Lower leg skin (tissue), 3 donors: ENCODE measurements at regions not wholly inside any gene's neighbourhood (a gene's known extent, or its start where the extent isn't known, plus 50 kb on each side); places are given as distances from the start of the nearest gene placed in this dataset.

ENCODE experiments used
- CTCF ChIP-seq, 3 donors: fragments of 450-650 bp; IDR thresholded peaks; one replicate each; pipeline ENCODE4 v1.5.1; 2016; ENCODE audit warnings: antibody characterized with exemption in 3 of 3, mild to moderate bottlenecking in 3 of 3, moderate library complexity in 2 of 3
- POLR2A ChIP-seq, 2 donors: fragments of 450-650 bp; IDR thresholded peaks; one replicate each; pipeline ENCODE4 v1.6.1; 2016 to 2017; ENCODE audit warnings: antibody characterized with exemption in 2 of 2, mild to moderate bottlenecking in 1 of 2, moderate library complexity in 1 of 2

- TF ChIP-seq CTCF (IDR thresholded peaks at IDR 0.05) (no peak), POLR2A (IDR thresholded peaks at IDR 0.05) (no peak)
Measured at GRCh38 chrX:43582540-43582913, 73.6 kb upstream of the MAOA start.
